GM23338 (cell line): ENCODE measurements at regions not wholly inside any gene's neighbourhood (a gene's known extent, or its start where the extent isn't known, plus 50 kb on each side); places are given as distances from the start of the nearest gene placed in this dataset.
"Not testable (repeated sequence)": the region's sequence is repeated elsewhere in the genome, so short reads cannot be mapped to it uniquely, and the experiment has no call there.

Experiments used
- ATAC-seq: fragments of 200-7000 bp; cut with Tn5 transposase; 3 replicates; pipeline ENCODE4 v1.9.1; 2020
- DNase-seq: peaks from one replicate; pipeline ENCODE4 v3.0.0-alpha.2; 2015; ENCODE audit warnings: low spot score
- H2AFZ ChIP-seq: fragments of 200-600 bp; sonication (generic); 2 replicates; pipeline ENCODE4 v1.8.0; 2016; ENCODE audit warnings: antibody characterized with exemption, mild to moderate bottlenecking, moderate library complexity
- H3F3A ChIP-seq: fragments of 200-600 bp; sonication (generic); replicated peaks from 2 replicates; pipeline ENCODE4 v1.8.0; 2017; ENCODE audit warnings: antibody characterized with exemption, mixed run types, low read depth
- H3K27ac ChIP-seq: fragments of 200-600 bp; sonication (generic); 2 replicates; pipeline ENCODE4 v1.6.1; 2016; ENCODE audit warnings: low read depth
- H3K27me3 ChIP-seq: fragments of 200-600 bp; sonication (generic); 2 replicates; pipeline ENCODE4 v1.8.0; 2016; ENCODE audit warnings: mild to moderate bottlenecking, mixed run types, moderate library complexity; ENCODE audit not compliant: insufficient read depth
- H3K36me3 ChIP-seq: fragments of 200-600 bp; sonication (generic); 2 replicates; pipeline ENCODE4 v1.8.0; 2016; ENCODE audit warnings: mild to moderate bottlenecking; ENCODE audit not compliant: insufficient read depth
- H3K4me1 ChIP-seq: fragments of 200-600 bp; sonication (generic); 2 replicates; pipeline ENCODE4 v1.8.0; 2016; ENCODE audit warnings: mild to moderate bottlenecking, moderate library complexity; ENCODE audit not compliant: insufficient read depth
- H3K4me2 ChIP-seq: fragments of 200-600 bp; sonication (generic); 2 replicates; pipeline ENCODE4 v1.7.1; 2017; ENCODE audit warnings: mixed run types
- H3K4me3 ChIP-seq: fragments of 200-600 bp; sonication (generic); 2 replicates; pipeline ENCODE4 v1.6.1; 2016; ENCODE audit warnings: mixed run types
- H3K79me2 ChIP-seq: fragments of 200-600 bp; sonication (generic); replicated peaks from 2 replicates; pipeline ENCODE4 v1.8.0; 2017; ENCODE audit warnings: mild to moderate bottlenecking; ENCODE audit not compliant: insufficient read depth
- H3K9me2 ChIP-seq: fragments of 200-600 bp; sonication (generic); 2 replicates; pipeline ENCODE4 v1.8.0; 2017; ENCODE audit not compliant: insufficient read depth
- H4K20me1 ChIP-seq: fragments of 200-600 bp; sonication (generic); replicated peaks from 2 replicates; pipeline ENCODE4 v1.8.0; 2017; ENCODE audit warnings: mild to moderate bottlenecking; ENCODE audit not compliant: insufficient read depth
- H3K27ac Mint-ChIP-seq: 2 replicates; pipeline ENCODE4 v1.8.0; 2020; ENCODE audit warnings: inconsistent platforms, mild to moderate bottlenecking, moderate library complexity, mixed read lengths
- H3K27me3 Mint-ChIP-seq: 3 replicates; pipeline ENCODE4 v1.8.0; 2022; ENCODE audit warnings: low read depth, mild to moderate bottlenecking, moderate library complexity, mixed read lengths, inconsistent platforms; ENCODE audit not compliant: insufficient read depth, poor library complexity
- H3K36me3 Mint-ChIP-seq: 3 replicates; pipeline ENCODE4 v1.8.0; 2021; ENCODE audit warnings: low read depth, mild to moderate bottlenecking, inconsistent platforms, moderate library complexity, mixed read lengths
- H3K4me1 Mint-ChIP-seq: 3 replicates; pipeline ENCODE4 v1.8.0; 2020; ENCODE audit warnings: mild to moderate bottlenecking, inconsistent platforms, mixed read lengths
- H3K4me3 Mint-ChIP-seq: 3 replicates; pipeline ENCODE4 v1.8.0; 2021; ENCODE audit warnings: moderate library complexity, mild to moderate bottlenecking, inconsistent platforms, mixed read lengths
- H3K9me3 Mint-ChIP-seq: 3 replicates; pipeline ENCODE4 v1.8.0; 2020; ENCODE audit warnings: moderate library complexity, mild to moderate bottlenecking, inconsistent platforms, mixed read lengths
- CTCF ChIP-seq, 2 experiments: fragments of 200-600 bp in 1 of 2; sonication (generic) in 1 of 2; conservative IDR thresholded peaks; 2 replicates each; pipeline versions ENCODE4 v1.5.1 to v1.6.1; 2016 to 2017; ENCODE audit warnings: antibody characterized with exemption in 2 of 2, low read depth in 2 of 2, mild to moderate bottlenecking in 2 of 2, moderate library complexity in 1 of 2
- EZH2 ChIP-seq: fragments of 200-600 bp; sonication (generic); IDR thresholded peaks from one replicate; pipeline ENCODE4 v1.8.0; 2017; ENCODE audit warnings: antibody characterized with exemption, mild to moderate bottlenecking, low read depth; ENCODE audit not compliant: unreplicated experiment
- EZH2phosphoT487 ChIP-seq: fragments of 200-600 bp; sonication (generic); IDR thresholded peaks from one replicate; pipeline ENCODE4 v1.8.1; 2018; ENCODE audit warnings: antibody characterized with exemption; ENCODE audit not compliant: unreplicated experiment
- JUNB ChIP-seq: IDR thresholded peaks from one replicate; pipeline ENCODE4 v1.6.1; 2016; ENCODE audit warnings: antibody characterized with exemption; ENCODE audit not compliant: unreplicated experiment
- NANOG ChIP-seq: IDR thresholded peaks from 2 replicates; pipeline ENCODE4 v1.6.1; 2016; ENCODE audit warnings: antibody characterized with exemption, borderline replicate concordance
- POLR2AphosphoS5 ChIP-seq: IDR thresholded peaks from 2 replicates; pipeline ENCODE4 v1.6.1; 2016; ENCODE audit warnings: antibody characterized with exemption, low read depth
- STAT1 ChIP-seq: IDR thresholded peaks from one replicate; pipeline ENCODE4 v1.6.1; 2016; ENCODE audit warnings: antibody characterized with exemption; ENCODE audit not compliant: unreplicated experiment
- ZNF114 ChIP-seq: fragments of 250-450 bp; sonication (Bioruptor Pico); IDR thresholded peaks from 2 replicates; pipeline ENCODE4 v1.5.0; 2020; ENCODE audit warnings: mild to moderate bottlenecking, moderate library complexity
- ZNF331 ChIP-seq: fragments of 250-450 bp; sonication (Bioruptor Pico); IDR thresholded peaks from 2 replicates; pipeline ENCODE4 v1.5.0; 2020; ENCODE audit warnings: low read depth, mild to moderate bottlenecking, moderate library complexity
- TF ChIP-seq, protein P1 (sequence below): fragments of 250-450 bp; sonication (Bioruptor Pico); IDR thresholded peaks from 2 replicates; pipeline ENCODE4 v1.5.0; 2020; ENCODE audit warnings: mild to moderate bottlenecking, moderate library complexity
- TF ChIP-seq, protein P2 (sequence below): IDR thresholded peaks from one replicate; pipeline ENCODE4 v1.6.1; 2018; ENCODE audit warnings: antibody characterized with exemption; ENCODE audit not compliant: unreplicated experiment

DNA sequence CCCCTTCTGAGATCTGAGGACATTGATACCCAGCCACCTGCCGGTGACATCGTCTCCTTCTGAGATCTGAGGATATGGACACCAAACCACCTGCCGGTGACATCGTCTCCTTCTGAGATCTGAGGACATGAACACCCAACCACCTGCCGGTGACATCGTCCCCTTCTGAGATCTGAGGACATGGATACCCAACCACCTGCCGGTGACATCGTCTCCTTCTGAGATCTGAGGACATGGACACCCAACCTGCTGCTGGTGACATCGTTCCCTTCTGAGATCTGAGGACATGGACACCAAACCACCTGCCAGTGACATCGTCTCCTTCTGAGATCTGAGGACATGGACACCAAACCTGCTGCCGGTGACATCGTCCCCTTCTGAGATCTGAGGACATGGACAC lies 396.1 kb upstream of the TNRC6C start:
- not testable (repeated sequence) for H3K9me2 ChIP-seq, H3F3A ChIP-seq, H3K27ac ChIP-seq, H3K36me3 Mint-ChIP-seq, H3K4me1 ChIP-seq, H3K36me3 ChIP-seq, H4K20me1 ChIP-seq, H3K79me2 ChIP-seq, H3K4me2 ChIP-seq, H3K27me3 ChIP-seq, H3K4me3 Mint-ChIP-seq, ATAC-seq, H3K4me3 ChIP-seq, H3K27me3 Mint-ChIP-seq, H2AFZ ChIP-seq, H3K4me1 Mint-ChIP-seq, DNase-seq, H3K27ac Mint-ChIP-seq
- H3K9me3 Mint-ChIP-seq = peaks cover 14% of the 10 kb centered on the region; the same call in 2 of the 3 replicates

DNA sequence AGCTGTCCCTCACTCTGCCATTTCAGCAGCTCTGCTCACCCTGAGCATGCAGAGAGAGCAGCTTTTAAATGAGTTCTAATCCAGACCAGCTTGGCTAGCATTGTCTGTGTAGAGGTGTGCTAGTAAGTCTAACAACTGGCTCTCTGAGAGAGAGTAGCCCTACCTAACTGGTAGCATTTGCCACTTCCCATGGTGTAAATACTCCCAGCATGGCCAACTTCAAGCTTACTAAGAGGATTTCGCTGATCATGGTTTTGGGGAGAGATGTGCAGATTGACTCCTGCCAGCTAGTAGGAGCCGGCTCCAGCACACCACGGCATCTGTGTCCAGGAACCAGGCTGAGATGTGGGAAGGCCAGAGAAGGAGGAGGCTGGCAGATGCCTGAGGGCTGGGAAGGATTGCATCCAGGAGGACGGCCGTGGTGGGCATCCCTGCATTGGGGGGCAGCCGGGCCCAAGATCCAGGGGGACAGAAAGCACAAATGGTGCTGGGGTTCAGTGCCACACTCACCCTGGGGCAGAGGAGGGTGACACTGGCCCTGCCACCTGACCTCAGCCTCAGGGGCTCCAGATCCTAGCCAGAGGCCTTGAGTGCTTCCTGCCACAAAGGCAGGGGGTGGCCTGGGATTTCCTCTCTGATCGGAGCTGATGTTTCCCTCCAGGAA lies 394.9 kb upstream of the TNRC6C start:
- Mint-ChIP-seq H3K9me3 (peaks cover 14% of the 10 kb centered on the region; the same call in 2 of the 3 replicates), H3K36me3 (no peaks in the 10 kb centered on the region), H3K27ac (no peak overlapping the region), H3K4me3 (no peak overlapping the region), H3K27me3 (peaks cover 2% of the 10 kb centered on the region), H3K4me1 (no peaks in the 10 kb centered on the region)
- Histone ChIP-seq H3K27ac (no peak overlapping the region), H2AFZ (no peak overlapping the region), H3F3A (no peaks in the 10 kb centered on the region), H3K79me2 (no peaks in the 10 kb centered on the region), H3K27me3 (no peaks in the 10 kb centered on the region), H3K4me1 (no peaks in the 10 kb centered on the region), H3K4me3 (no peak overlapping the region), H4K20me1 (no peaks in the 10 kb centered on the region), H3K36me3 (no peaks in the 10 kb centered on the region), H3K9me2 (no peaks in the 10 kb centered on the region), H3K4me2 (no peak overlapping the region)
- DNase-seq = no peak
- ATAC-seq = no peak
- TF ChIP-seq, protein P1, sequence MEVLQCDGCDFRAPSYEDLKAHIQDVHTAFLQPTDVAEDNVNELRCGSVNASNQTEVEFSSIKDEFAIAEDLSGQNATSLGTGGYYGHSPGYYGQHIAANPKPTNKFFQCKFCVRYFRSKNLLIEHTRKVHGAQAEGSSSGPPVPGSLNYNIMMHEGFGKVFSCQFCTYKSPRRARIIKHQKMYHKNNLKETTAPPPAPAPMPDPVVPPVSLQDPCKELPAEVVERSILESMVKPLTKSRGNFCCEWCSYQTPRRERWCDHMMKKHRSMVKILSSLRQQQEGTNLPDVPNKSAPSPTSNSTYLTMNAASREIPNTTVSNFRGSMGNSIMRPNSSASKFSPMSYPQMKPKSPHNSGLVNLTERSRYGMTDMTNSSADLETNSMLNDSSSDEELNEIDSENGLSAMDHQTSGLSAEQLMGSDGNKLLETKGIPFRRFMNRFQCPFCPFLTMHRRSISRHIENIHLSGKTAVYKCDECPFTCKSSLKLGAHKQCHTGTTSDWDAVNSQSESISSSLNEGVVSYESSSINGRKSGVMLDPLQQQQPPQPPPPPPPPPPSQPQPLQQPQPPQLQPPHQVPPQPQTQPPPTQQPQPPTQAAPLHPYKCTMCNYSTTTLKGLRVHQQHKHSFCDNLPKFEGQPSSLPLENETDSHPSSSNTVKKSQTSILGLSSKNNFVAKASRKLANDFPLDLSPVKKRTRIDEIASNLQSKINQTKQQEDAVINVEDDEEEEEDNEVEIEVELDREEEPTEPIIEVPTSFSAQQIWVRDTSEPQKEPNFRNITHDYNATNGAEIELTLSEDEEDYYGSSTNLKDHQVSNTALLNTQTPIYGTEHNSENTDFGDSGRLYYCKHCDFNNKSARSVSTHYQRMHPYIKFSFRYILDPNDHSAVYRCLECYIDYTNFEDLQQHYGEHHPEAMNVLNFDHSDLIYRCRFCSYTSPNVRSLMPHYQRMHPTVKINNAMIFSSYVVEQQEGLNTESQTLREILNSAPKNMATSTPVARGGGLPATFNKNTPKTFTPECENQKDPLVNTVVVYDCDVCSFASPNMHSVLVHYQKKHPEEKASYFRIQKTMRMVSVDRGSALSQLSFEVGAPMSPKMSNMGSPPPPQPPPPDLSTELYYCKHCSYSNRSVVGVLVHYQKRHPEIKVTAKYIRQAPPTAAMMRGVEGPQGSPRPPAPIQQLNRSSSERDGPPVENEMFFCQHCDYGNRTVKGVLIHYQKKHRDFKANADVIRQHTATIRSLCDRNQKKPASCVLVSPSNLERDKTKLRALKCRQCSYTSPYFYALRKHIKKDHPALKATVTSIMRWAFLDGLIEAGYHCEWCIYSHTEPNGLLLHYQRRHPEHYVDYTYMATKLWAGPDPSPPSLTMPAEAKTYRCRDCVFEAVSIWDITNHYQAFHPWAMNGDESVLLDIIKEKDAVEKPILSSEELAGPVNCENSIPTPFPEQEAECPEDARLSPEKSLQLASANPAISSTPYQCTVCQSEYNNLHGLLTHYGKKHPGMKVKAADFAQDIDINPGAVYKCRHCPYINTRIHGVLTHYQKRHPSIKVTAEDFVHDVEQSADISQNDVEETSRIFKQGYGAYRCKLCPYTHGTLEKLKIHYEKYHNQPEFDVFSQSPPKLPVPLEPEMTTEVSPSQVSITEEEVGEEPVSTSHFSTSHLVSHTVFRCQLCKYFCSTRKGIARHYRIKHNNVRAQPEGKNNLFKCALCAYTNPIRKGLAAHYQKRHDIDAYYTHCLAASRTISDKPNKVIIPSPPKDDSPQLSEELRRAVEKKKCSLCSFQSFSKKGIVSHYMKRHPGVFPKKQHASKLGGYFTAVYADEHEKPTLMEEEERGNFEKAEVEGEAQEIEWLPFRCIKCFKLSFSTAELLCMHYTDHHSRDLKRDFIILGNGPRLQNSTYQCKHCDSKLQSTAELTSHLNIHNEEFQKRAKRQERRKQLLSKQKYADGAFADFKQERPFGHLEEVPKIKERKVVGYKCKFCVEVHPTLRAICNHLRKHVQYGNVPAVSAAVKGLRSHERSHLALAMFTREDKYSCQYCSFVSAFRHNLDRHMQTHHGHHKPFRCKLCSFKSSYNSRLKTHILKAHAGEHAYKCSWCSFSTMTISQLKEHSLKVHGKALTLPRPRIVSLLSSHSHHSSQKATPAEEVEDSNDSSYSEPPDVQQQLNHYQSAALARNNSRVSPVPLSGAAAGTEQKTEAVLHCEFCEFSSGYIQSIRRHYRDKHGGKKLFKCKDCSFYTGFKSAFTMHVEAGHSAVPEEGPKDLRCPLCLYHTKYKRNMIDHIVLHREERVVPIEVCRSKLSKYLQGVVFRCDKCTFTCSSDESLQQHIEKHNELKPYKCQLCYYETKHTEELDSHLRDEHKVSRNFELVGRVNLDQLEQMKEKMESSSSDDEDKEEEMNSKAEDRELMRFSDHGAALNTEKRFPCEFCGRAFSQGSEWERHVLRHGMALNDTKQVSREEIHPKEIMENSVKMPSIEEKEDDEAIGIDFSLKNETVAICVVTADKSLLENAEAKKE (CRISPR knock-in tag) = no peak
- TF ChIP-seq POLR2AphosphoS5 = no peak
- TF ChIP-seq STAT1 = no peak
- TF ChIP-seq, protein P2, sequence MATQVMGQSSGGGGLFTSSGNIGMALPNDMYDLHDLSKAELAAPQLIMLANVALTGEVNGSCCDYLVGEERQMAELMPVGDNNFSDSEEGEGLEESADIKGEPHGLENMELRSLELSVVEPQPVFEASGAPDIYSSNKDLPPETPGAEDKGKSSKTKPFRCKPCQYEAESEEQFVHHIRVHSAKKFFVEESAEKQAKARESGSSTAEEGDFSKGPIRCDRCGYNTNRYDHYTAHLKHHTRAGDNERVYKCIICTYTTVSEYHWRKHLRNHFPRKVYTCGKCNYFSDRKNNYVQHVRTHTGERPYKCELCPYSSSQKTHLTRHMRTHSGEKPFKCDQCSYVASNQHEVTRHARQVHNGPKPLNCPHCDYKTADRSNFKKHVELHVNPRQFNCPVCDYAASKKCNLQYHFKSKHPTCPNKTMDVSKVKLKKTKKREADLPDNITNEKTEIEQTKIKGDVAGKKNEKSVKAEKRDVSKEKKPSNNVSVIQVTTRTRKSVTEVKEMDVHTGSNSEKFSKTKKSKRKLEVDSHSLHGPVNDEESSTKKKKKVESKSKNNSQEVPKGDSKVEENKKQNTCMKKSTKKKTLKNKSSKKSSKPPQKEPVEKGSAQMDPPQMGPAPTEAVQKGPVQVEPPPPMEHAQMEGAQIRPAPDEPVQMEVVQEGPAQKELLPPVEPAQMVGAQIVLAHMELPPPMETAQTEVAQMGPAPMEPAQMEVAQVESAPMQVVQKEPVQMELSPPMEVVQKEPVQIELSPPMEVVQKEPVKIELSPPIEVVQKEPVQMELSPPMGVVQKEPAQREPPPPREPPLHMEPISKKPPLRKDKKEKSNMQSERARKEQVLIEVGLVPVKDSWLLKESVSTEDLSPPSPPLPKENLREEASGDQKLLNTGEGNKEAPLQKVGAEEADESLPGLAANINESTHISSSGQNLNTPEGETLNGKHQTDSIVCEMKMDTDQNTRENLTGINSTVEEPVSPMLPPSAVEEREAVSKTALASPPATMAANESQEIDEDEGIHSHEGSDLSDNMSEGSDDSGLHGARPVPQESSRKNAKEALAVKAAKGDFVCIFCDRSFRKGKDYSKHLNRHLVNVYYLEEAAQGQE = no peak
- TF ChIP-seq EZH2 = no peak
- no peak for TF ChIP-seq NANOG
- TF ChIP-seq JUNB = no peak
- no peak for TF ChIP-seq ZNF331 (CRISPR knock-in tag)
- TF ChIP-seq EZH2phosphoT487 = no peak
- no peak for TF ChIP-seq ZNF114
- TF ChIP-seq CTCF (conservative IDR thresholded peaks at IDR 0.05; ENCODE audit: low read depth in 2 of 2) = no peak
